ENCODE measurements at regions not wholly inside any gene's neighbourhood (a gene's known extent, or its start where the extent isn't known, plus 50 kb on each side); places are given as distances from the start of the nearest gene placed in this dataset.

GRCh38 chr2:4002841-4003403 lies 299.5 kb downstream of the DCDC2C start:
- Histone ChIP-seq H3K4me1 (ENCODE audit: insufficient read depth, poor library complexity, severe bottlenecking) (no peaks in the 10 kb centered on the region), H3K36me3 (ENCODE audit: low read depth) (no peaks in the 10 kb centered on the region), H3K27me3 (ENCODE audit: insufficient read depth, poor library complexity, severe bottlenecking) (no peaks in the 10 kb centered on the region), H3K4me3 (ENCODE audit: severe bottlenecking) (no peak overlapping the region), H3K9me3 (ENCODE audit: severe bottlenecking) (no peaks in the 10 kb centered on the region), H3K27ac (ENCODE audit: poor library complexity, severe bottlenecking) (no peak overlapping the region)
- TF ChIP-seq CTCF (IDR thresholded peaks at IDR 0.05; ENCODE audit: poor library complexity, severe bottlenecking): no peak
- no peak for DNase-seq (ENCODE audit: low spot score)
- ATAC-seq (ENCODE audit: low read depth): no peak

- no peak overlapping the region for H3K4me3 ChIP-seq (ENCODE audit: severe bottlenecking)
- DNase-seq (ENCODE audit: low spot score) (no peak), ATAC-seq (ENCODE audit: low read depth) (no peak)
- H3K27me3 ChIP-seq (ENCODE audit: insufficient read depth, poor library complexity, severe bottlenecking): no peaks in the 10 kb centered on the region
- H3K36me3 ChIP-seq (ENCODE audit: low read depth): no peaks in the 10 kb centered on the region
- H3K9me3 ChIP-seq (ENCODE audit: severe bottlenecking): no peaks in the 10 kb centered on the region
- H3K4me1 ChIP-seq (ENCODE audit: insufficient read depth, poor library complexity, severe bottlenecking): no peaks in the 10 kb centered on the region
- H3K27ac ChIP-seq (ENCODE audit: poor library complexity, severe bottlenecking): no peak overlapping the region
- no peak for TF ChIP-seq CTCF (IDR thresholded peaks at IDR 0.05; ENCODE audit: poor library complexity, severe bottlenecking)
Observed at GRCh38 chr2:4012197-4012596, 308.8 kb downstream of the DCDC2C start.

GRCh38 chr2:4018535-4018934 lies 315.2 kb downstream of the DCDC2C start:
- Histone ChIP-seq H3K4me1 (ENCODE audit: insufficient read depth, poor library complexity, severe bottlenecking) (no peaks in the 10 kb centered on the region), H3K27ac (ENCODE audit: poor library complexity, severe bottlenecking) (no peak overlapping the region), H3K9me3 (ENCODE audit: severe bottlenecking) (peaks cover 2% of the 10 kb centered on the region), H3K36me3 (ENCODE audit: low read depth) (no peaks in the 10 kb centered on the region), H3K27me3 (ENCODE audit: insufficient read depth, poor library complexity, severe bottlenecking) (no peaks in the 10 kb centered on the region), H3K4me3 (ENCODE audit: severe bottlenecking) (no peak overlapping the region)
- no peak for ATAC-seq (ENCODE audit: low read depth)
- TF ChIP-seq CTCF (IDR thresholded peaks at IDR 0.05; ENCODE audit: poor library complexity, severe bottlenecking): no peak
- no peak for DNase-seq (ENCODE audit: low spot score)

GRCh38 chr2:4020153-4020552 lies 316.8 kb downstream of the DCDC2C start:
- no peak for TF ChIP-seq CTCF (IDR thresholded peaks at IDR 0.05; ENCODE audit: poor library complexity, severe bottlenecking)
- DNase-seq (ENCODE audit: low spot score) (no peak), ATAC-seq (ENCODE audit: low read depth) (no peak)
- H3K9me3 ChIP-seq (ENCODE audit: severe bottlenecking): peaks cover 2% of the 10 kb centered on the region
- no peak overlapping the region for H3K4me3 ChIP-seq (ENCODE audit: severe bottlenecking)
- no peaks in the 10 kb centered on the region for H3K4me1 ChIP-seq (ENCODE audit: insufficient read depth, poor library complexity, severe bottlenecking)
- no peaks in the 10 kb centered on the region for H3K36me3 ChIP-seq (ENCODE audit: low read depth)
- H3K27ac ChIP-seq (ENCODE audit: poor library complexity, severe bottlenecking): no peak overlapping the region
- H3K27me3 ChIP-seq (ENCODE audit: insufficient read depth, poor library complexity, severe bottlenecking): no peaks in the 10 kb centered on the region

- H3K9me3 ChIP-seq (ENCODE audit: severe bottlenecking): peaks cover 2% of the 10 kb centered on the region
- TF ChIP-seq CTCF (IDR thresholded peaks at IDR 0.05; ENCODE audit: poor library complexity, severe bottlenecking): no peak
- DNase-seq (ENCODE audit: low spot score): no peak
- no peaks in the 10 kb centered on the region for H3K27me3 ChIP-seq (ENCODE audit: insufficient read depth, poor library complexity, severe bottlenecking)
- H3K4me3 ChIP-seq (ENCODE audit: severe bottlenecking): no peak overlapping the region
- no peak for ATAC-seq (ENCODE audit: low read depth)
- H3K4me1 ChIP-seq (ENCODE audit: insufficient read depth, poor library complexity, severe bottlenecking): no peaks in the 10 kb centered on the region
- H3K27ac ChIP-seq (ENCODE audit: poor library complexity, severe bottlenecking): no peak overlapping the region
- no peaks in the 10 kb centered on the region for H3K36me3 ChIP-seq (ENCODE audit: low read depth)
Observed at GRCh38 chr2:4020649-4021048, 317.3 kb downstream of the DCDC2C start.
